ENCODE measurements at regions not wholly inside any gene's neighbourhood (a gene's known extent, or its start where the extent isn't known, plus 50 kb on each side); places are given as distances from the start of the nearest gene placed in this dataset.

GRCh38 chr3:15952543-15953175 is 154.9 kb upstream of the ANKRD28 start:
- DNase-seq = no peak

- peak in 1 of 6 experiments; percentile 2 for DNase-seq
Measured at GRCh38 chr3:15953841-15954240, 156.1 kb upstream of the ANKRD28 start.

GRCh38 chr3:15955968-15956367 is 158.2 kb upstream of the ANKRD28 start:
- no peak for DNase-seq

- no peak for DNase-seq
Measured at GRCh38 chr3:15958692-15959433, 161.1 kb upstream of the ANKRD28 start.

- DNase-seq = no peak
Measured at GRCh38 chr3:15959434-15959811, 161.6 kb upstream of the ANKRD28 start.

- DNase-seq = no peak
Measured at GRCh38 chr3:15964605-15965442, 167.0 kb upstream of the ANKRD28 start.

- DNase-seq = no peak
Measured at GRCh38 chr3:15967577-15967976, 169.8 kb upstream of the ANKRD28 start.

GRCh38 chr3:15969874-15970640 is 172.3 kb upstream of the ANKRD28 start:
- DNase-seq = no peak

- DNase-seq = no peak
Measured at GRCh38 chr3:15973414-15973813, 175.6 kb upstream of the ANKRD28 start.

- no peak for DNase-seq
Measured at GRCh38 chr3:15973940-15974339, 176.2 kb upstream of the ANKRD28 start.

- no peak for DNase-seq
Measured at GRCh38 chr3:15974647-15975046, 176.9 kb upstream of the ANKRD28 start.

- DNase-seq = no peak
Measured at GRCh38 chr3:15976524-15976923, 178.7 kb upstream of the ANKRD28 start.

- DNase-seq = no peak
Measured at GRCh38 chr3:15977090-15977489, 179.3 kb upstream of the ANKRD28 start.

- no peak for DNase-seq
Measured at GRCh38 chr3:15977598-15978232, 179.9 kb upstream of the ANKRD28 start.

GRCh38 chr3:15978801-15979200 is 181.0 kb upstream of the ANKRD28 start:
- DNase-seq = no peak

GRCh38 chr3:15979495-15979894 is 181.7 kb upstream of the ANKRD28 start:
- DNase-seq = no peak

GRCh38 chr3:15979900-15980299 is 182.1 kb upstream of the ANKRD28 start:
- DNase-seq = no peak

GRCh38 chr3:15982243-15982642 is 184.5 kb upstream of the ANKRD28 start:
- no peak for DNase-seq

- DNase-seq = no peak
Measured at GRCh38 chr3:15982667-15983196, 185.0 kb upstream of the ANKRD28 start.

GRCh38 chr3:15983232-15983631 is 185.5 kb upstream of the ANKRD28 start:
- DNase-seq = no peak

GRCh38 chr3:15983693-15984092 is 185.9 kb upstream of the ANKRD28 start:
- no peak for DNase-seq

GRCh38 chr3:15989419-15989818 is 185.1 kb upstream of the GALNT15 start:
- no peak for DNase-seq

All from stimulated activated naive CD4-positive, alpha-beta T cell (primary cell).